Endothelial cell of umbilical vein (primary cell): ENCODE measurements at regions not wholly inside any gene's neighbourhood (a gene's known extent, or its start where the extent isn't known, plus 50 kb on each side); places are given as distances from the start of the nearest gene placed in this dataset.

Source experiments
- BruUV-seq: library from RNA; stranded (reverse); fragments of 400-500 nt; replicated peaks from 2 replicates; lab custom pipeline; 2021; lab: Mats Ljungman, UMichigan
- CTCF ChIA-PET: fragments of 300-600, 350-600 bp; sonication (Branson Sonifier 250); formaldehyde crosslinking; loops from one replicate; lab custom pipeline; 2021; ENCODE audit warnings: antibody characterized with exemption, inconsistent platforms; lab: Charles Lee
- POLR2A ChIA-PET: fragments of 300-600, 350-600 bp; sonication (Branson Sonifier 250); formaldehyde crosslinking; loops from one replicate; lab custom pipeline; 2021; ENCODE audit warnings: antibody characterized with exemption, inconsistent platforms; lab: Charles Lee
- DNase-seq: peaks from one replicate; pipeline ENCODE4 v3.0.0-alpha.2; 2011; ENCODE audit warnings: low read depth, low spot score
- FAIRE-seq: peaks from 2 replicates; lab custom pipeline; 2011; peaks lifted over from hg19 to GRCh38; lab: Jason Lieb, UNC
- H2AFZ ChIP-seq: 2 replicates; pipeline ENCODE4 v1.6.0; 2012; ENCODE audit warnings: low read depth, low read length, control low read depth, inconsistent platforms
- H3K27ac ChIP-seq: 2 replicates; pipeline ENCODE4 v1.5.1; 2011; ENCODE audit warnings: low read depth, mild to moderate bottlenecking, control low read depth, low read length, moderate library complexity; ENCODE audit not compliant: insufficient read depth
- H3K27me3 ChIP-seq, 2 experiments: 2 replicates each; pipeline versions ENCODE4 v1.6.0 to v1.6.1; 2011; ENCODE audit warnings: low read length in 2 of 2, mixed read lengths in 1 of 2; ENCODE audit not compliant: control insufficient read depth in 2 of 2, insufficient read depth in 2 of 2
- H3K36me3 ChIP-seq, 2 experiments: 2 replicates in 1 of 2; 3 replicates in 1 of 2; pipeline ENCODE4 v1.5.1; 2011; ENCODE audit warnings: low read length in 2 of 2, mild to moderate bottlenecking in 1 of 2, moderate library complexity in 1 of 2; ENCODE audit not compliant: control insufficient read depth in 2 of 2, insufficient read depth in 2 of 2; ENCODE audit errors: extremely low read depth in 1 of 2
- H3K4me1 ChIP-seq: 3 replicates; pipeline ENCODE4 v1.5.1; 2011; ENCODE audit warnings: mild to moderate bottlenecking, low read length; ENCODE audit not compliant: control insufficient read depth, insufficient read depth; ENCODE audit errors: extremely low read depth
- H3K4me2 ChIP-seq: 2 replicates; pipeline ENCODE4 v1.6.1; 2011; ENCODE audit warnings: low read length, control low read depth, mixed read lengths; ENCODE audit not compliant: insufficient read depth
- H3K4me3 ChIP-seq, 3 experiments: fragments of 200-600 bp in 1 of 3; sonication (generic), shearing (Covaris generic) in 1 of 3; replicated peaks in 1 of 3; 2 replicates each; pipeline ENCODE4 v1.5.1; 2011 to 2016; ENCODE audit warnings: control low read depth in 3 of 3, low read length in 3 of 3, mild to moderate bottlenecking in 2 of 3, inconsistent platforms in 1 of 3, low read depth in 1 of 3, moderate library complexity in 1 of 3; ENCODE audit not compliant: insufficient read depth in 1 of 3
- H3K79me2 ChIP-seq: 2 replicates; pipeline ENCODE4 v1.6.0; 2012; ENCODE audit warnings: low read length, inconsistent platforms; ENCODE audit not compliant: control insufficient read depth, insufficient read depth
- H3K9ac ChIP-seq: replicated peaks from 2 replicates; pipeline ENCODE3; 2011; ENCODE audit warnings: low read length, control low read depth; ENCODE audit not compliant: insufficient read depth; ENCODE audit errors: extremely low read depth
- H3K9me1 ChIP-seq: replicated peaks from 3 replicates; pipeline ENCODE4 v1.6.0; 2011; ENCODE audit warnings: mild to moderate bottlenecking, low read length; ENCODE audit not compliant: control insufficient read depth, insufficient read depth; ENCODE audit errors: extremely low read depth
- H3K9me3 ChIP-seq: replicated peaks from 2 replicates; pipeline ENCODE4 v1.5.1; 2012; ENCODE audit warnings: low read length, inconsistent platforms; ENCODE audit not compliant: control insufficient read depth, insufficient read depth
- H4K20me1 ChIP-seq: replicated peaks from 2 replicates; pipeline ENCODE3; 2011; ENCODE audit warnings: mild to moderate bottlenecking, low read length; ENCODE audit not compliant: control insufficient read depth, insufficient read depth; ENCODE audit errors: extremely low read depth
- CTCF ChIP-seq, 2 donors: IDR thresholded peaks; 1 replicate in 1 of 2; 2 replicates in 1 of 2; pipeline ENCODE4 v1.5.1; 2011; ENCODE audit warnings: low read length in 2 of 2, mild to moderate bottlenecking in 2 of 2, moderate library complexity in 2 of 2, control low read depth in 1 of 2, inconsistent platforms in 1 of 2, low read depth in 1 of 2; ENCODE audit not compliant: insufficient read depth in 1 of 2; ENCODE audit errors: extremely low read depth in 1 of 2
- EZH2 ChIP-seq: IDR thresholded peaks from 2 replicates; pipeline ENCODE4 v1.6.1; 2012; ENCODE audit warnings: borderline replicate concordance, low read depth, mild to moderate bottlenecking, moderate library complexity, low read length, inconsistent platforms; ENCODE audit not compliant: severe bottlenecking
- FOS ChIP-seq: IDR thresholded peaks from 2 replicates; pipeline ENCODE4 v1.6.1; 2011; ENCODE audit warnings: mild to moderate bottlenecking, low read length, moderate library complexity, borderline replicate concordance; ENCODE audit not compliant: insufficient read depth
- GATA2 ChIP-seq: IDR thresholded peaks from 2 replicates; pipeline ENCODE4 v1.7.0; 2011; ENCODE audit warnings: low read depth, mild to moderate bottlenecking, moderate library complexity, mixed read lengths, low read length; ENCODE audit not compliant: insufficient read length, insufficient read depth
- JUN ChIP-seq: IDR thresholded peaks from 2 replicates; pipeline ENCODE4 v1.6.1; 2011; ENCODE audit warnings: borderline replicate concordance, low read depth; ENCODE audit not compliant: insufficient read length, insufficient read depth
- MAX ChIP-seq: IDR thresholded peaks from 2 replicates; pipeline ENCODE4 v1.6.1; 2011; ENCODE audit not compliant: insufficient read depth, insufficient read length
- MYC ChIP-seq: IDR thresholded peaks from one replicate; pipeline ENCODE4 v1.6.1; 2011; ENCODE audit warnings: mild to moderate bottlenecking, low read depth, low read length
- POLR2A ChIP-seq: IDR thresholded peaks from 2 replicates; pipeline ENCODE4 v1.6.1; 2012; ENCODE audit warnings: low read depth, mild to moderate bottlenecking, control low read depth, low read length
- POLR2AphosphoS5 ChIP-seq: IDR thresholded peaks from 2 replicates; pipeline ENCODE4 v1.6.1; 2012; ENCODE audit warnings: low read depth, mild to moderate bottlenecking, control low read depth, low read length, moderate library complexity; ENCODE audit not compliant: insufficient read depth
- dilution Hi-C: fragments of 300-500 bp; cut with MboI; formaldehyde crosslinking; loops from one replicate; pipeline ENCODE4 v1.15.0; 2019; ENCODE audit warnings: low sequenced_read_pairs; ENCODE audit not compliant: extremely low pct_ligation_motif_present
- intact Hi-C: fragments of 100-400 bp; cut with micrococcal nuclease; formaldehyde crosslinking; loops from one replicate; pipeline ENCODE4 v1.10.0; 2022

GRCh38 chr5:52694648-52695047 is 93.1 kb upstream of the ITGA1 start:
- Histone ChIP-seq H3K4me3 (no peak overlapping the region), H4K20me1 (no peaks in the 10 kb centered on the region), H3K27ac (no peak overlapping the region), H3K4me1 (no peaks in the 10 kb centered on the region), H3K27me3 (peaks cover 2% of the 10 kb centered on the region in 2 experiments), H3K4me2 (no peak overlapping the region), H3K9me1 (no peaks in the 10 kb centered on the region), H2AFZ (no peak overlapping the region), H3K79me2 (no peaks in the 10 kb centered on the region), H3K9ac (no peak overlapping the region), H3K36me3 (no peaks in the 10 kb centered on the region), H3K9me3 (no peaks in the 10 kb centered on the region)
- CTCF ChIA-PET: interaction anchor here (1.5 to 6.0 kb wide), 9 partner anchors 9 to 223 kb away, joined by 4 to 96 read pairs (median 12); partner anchors contain the start of genes ITGA1 and PELO
- no TSS peak for BruUV-seq
- POLR2A ChIA-PET: no interaction called here
- dilution Hi-C loops (no loop called here), intact Hi-C loops (loop anchor here (10.0 kb wide), 1 partner anchor 400 kb away; no protein-coding TSS in a partner anchor)
- DNase-seq (no peak), FAIRE-seq (no peak)
- TF ChIP-seq MAX (no peak), FOS (no peak), POLR2A (no peak), JUN (no peak), EZH2 (no peak), GATA2 (no peak), POLR2AphosphoS5 (no peak), CTCF (IDR thresholded peaks at IDR 0.05; ENCODE audit: extremely low read depth in 1 of 2, insufficient read depth in 1 of 2, low read depth in 1 of 2, low read length in 2 of 2) (no peak), MYC (no peak)
